ENCODE measurements at regions not wholly inside any gene's neighbourhood (a gene's known extent, or its start where the extent isn't known, plus 50 kb on each side); places are given as distances from the start of the nearest gene placed in this dataset.

DNA sequence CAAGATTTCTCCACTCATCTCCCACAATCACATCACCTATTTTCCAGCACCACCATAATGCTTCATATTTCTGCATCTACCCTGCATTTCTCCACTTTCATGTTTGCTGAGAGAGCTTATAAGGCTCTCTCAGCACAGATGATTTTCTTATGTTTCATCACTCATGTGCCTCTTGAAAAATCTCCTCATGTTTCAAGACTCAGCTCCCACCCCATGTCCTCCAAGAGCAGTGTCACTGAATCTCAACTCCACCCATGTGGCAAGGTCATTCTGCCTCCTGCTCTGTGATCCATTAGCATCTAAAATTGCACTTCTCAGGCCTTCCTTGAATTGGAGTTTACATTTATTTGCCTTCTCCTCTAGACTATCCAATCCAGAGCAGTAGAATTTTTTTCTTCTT lies 178.7 kb upstream of the IRAK1BP1 start:
- no peak for TF ChIP-seq EZH2 (IDR thresholded peaks at IDR 0.05; ENCODE audit: borderline replicate concordance, low read depth, low read length, poor library complexity, severe bottlenecking)
- no peak for TF ChIP-seq CTCF (conservative IDR thresholded peaks at IDR 0.05; ENCODE audit: low read depth, low read length)
